KMS-11 (cell line): ENCODE measurements at regions not wholly inside any gene's neighbourhood (a gene's known extent, or its start where the extent isn't known, plus 50 kb on each side); places are given as distances from the start of the nearest gene placed in this dataset.
"Not testable (repeated sequence)": the region's sequence is repeated elsewhere in the genome, so short reads cannot be mapped to it uniquely, and the experiment has no call there.

Experiments
- H2AFZ ChIP-seq: fragments of 200-600 bp; sonication (generic); 2 replicates; pipeline ENCODE4 v1.6.1; 2016; ENCODE audit warnings: antibody characterized with exemption, mixed run types, low read depth
- H3K27ac ChIP-seq: fragments of 200-600 bp; sonication (generic); 2 replicates; pipeline ENCODE4 v1.6.1; 2016; ENCODE audit warnings: mild to moderate bottlenecking, mixed run types
- H3K27me3 ChIP-seq: fragments of 200-600 bp; sonication (generic); 2 replicates; pipeline ENCODE4 v1.6.1; 2017; ENCODE audit warnings: mild to moderate bottlenecking, low read depth, mixed run types, moderate library complexity; ENCODE audit not compliant: insufficient read depth
- H3K36me3 ChIP-seq: fragments of 200-600 bp; sonication (generic); 2 replicates; pipeline ENCODE4 v1.6.1; 2017; ENCODE audit warnings: mild to moderate bottlenecking, mixed run types; ENCODE audit not compliant: insufficient read depth
- H3K4me1 ChIP-seq: fragments of 200-600 bp; sonication (generic); 2 replicates; pipeline ENCODE4 v1.6.1; 2016; ENCODE audit warnings: mild to moderate bottlenecking, low read depth, mixed run types; ENCODE audit not compliant: poor library complexity, severe bottlenecking
- H3K4me2 ChIP-seq: fragments of 200-600 bp; sonication (generic); 2 replicates; pipeline ENCODE4 v1.7.0; 2016; ENCODE audit warnings: mild to moderate bottlenecking, mixed run types
- H3K4me3 ChIP-seq: fragments of 200-600 bp; sonication (generic); IDR thresholded peaks from 2 replicates; pipeline ENCODE4 v1.6.1; 2017; ENCODE audit warnings: low read depth, low read length, mixed read lengths; ENCODE audit not compliant: insufficient read depth
- H3K79me2 ChIP-seq: fragments of 200-600 bp; sonication (generic); 2 replicates; pipeline ENCODE4 v1.6.1; 2016; ENCODE audit warnings: low read depth, mixed run types; ENCODE audit not compliant: insufficient read depth
- H3K9ac ChIP-seq: fragments of 200-600 bp; sonication (generic); 2 replicates; pipeline ENCODE4 v1.6.1; 2016; ENCODE audit warnings: mild to moderate bottlenecking, mixed run types
- H4K20me1 ChIP-seq: fragments of 200-600 bp; sonication (generic); 2 replicates; pipeline ENCODE4 v1.6.1; 2016; ENCODE audit warnings: mild to moderate bottlenecking, mixed run types; ENCODE audit not compliant: insufficient read depth
- CTCF ChIP-seq: fragments of 200-600 bp; sonication (generic); conservative IDR thresholded peaks from 2 replicates; pipeline ENCODE4 v1.6.1; 2017; ENCODE audit warnings: low read depth, mild to moderate bottlenecking, antibody characterized with exemption, low read length, moderate library complexity, mixed read lengths

GRCh38 chr7:104956753-104957450 lies 57.1 kb upstream of the KMT2E start:
- H2AFZ ChIP-seq = peak overlapping the region; percentile 10; the same call in 1 of the 2 replicates
- no peaks in the 10 kb centered on the region for H3K27me3 ChIP-seq
- H4K20me1 ChIP-seq = no peaks in the 10 kb centered on the region
- H3K4me3 ChIP-seq = no peak overlapping the region
- TF ChIP-seq CTCF = no peak
- H3K36me3 ChIP-seq = no peaks in the 10 kb centered on the region
- peaks cover 98% of the 10 kb centered on the region for H3K4me1 ChIP-seq
- peak overlapping the region; percentile 77 for H3K4me2 ChIP-seq
- peak overlapping the region; percentile 96 for H3K27ac ChIP-seq
- H3K79me2 ChIP-seq = peaks cover 10% of the 10 kb centered on the region; the same call in 1 of the 2 replicates
- H3K9ac ChIP-seq = peak overlapping the region; percentile 76

- H3K4me2 ChIP-seq = peak overlapping the region; percentile 77
- no peak overlapping the region for H2AFZ ChIP-seq
- H3K27ac ChIP-seq = peak overlapping the region; percentile 96
- no peaks in the 10 kb centered on the region for H4K20me1 ChIP-seq
- peaks cover 9% of the 10 kb centered on the region; the same call in 1 of the 2 replicates for H3K79me2 ChIP-seq
- H3K36me3 ChIP-seq = no peaks in the 10 kb centered on the region
- peaks cover 98% of the 10 kb centered on the region for H3K4me1 ChIP-seq
- no peaks in the 10 kb centered on the region for H3K27me3 ChIP-seq
- no peak overlapping the region for H3K4me3 ChIP-seq
- TF ChIP-seq CTCF = no peak
- peak overlapping the region; percentile 76; the same call in 1 of the 2 replicates for H3K9ac ChIP-seq
Measured at GRCh38 chr7:104958371-104958865, 55.6 kb upstream of the KMT2E start.

- H3K27me3 ChIP-seq, H3K9ac ChIP-seq, H3K4me3 ChIP-seq, H3K79me2 ChIP-seq, H2AFZ ChIP-seq, H4K20me1 ChIP-seq, H3K36me3 ChIP-seq: not testable (repeated sequence)
- H3K4me2 ChIP-seq = peak overlapping the region; percentile 77; the same call in 1 of the 2 replicates
- peaks cover 98% of the 10 kb centered on the region for H3K4me1 ChIP-seq
- peak overlapping the region; percentile 96; the same call in 1 of the 2 replicates for H3K27ac ChIP-seq
Measured at GRCh38 chr7:104959483-104959882, 54.5 kb upstream of the KMT2E start.

- Histone ChIP-seq H3K4me1 (peaks cover 98% of the 10 kb centered on the region), H3K9ac (no peak overlapping the region), H3K4me2 (peak overlapping the region; percentile 97; the same call in 1 of the 2 replicates), H3K27me3 (no peaks in the 10 kb centered on the region), H3K4me3 (no peak overlapping the region), H4K20me1 (no peaks in the 10 kb centered on the region), H3K36me3 (no peaks in the 10 kb centered on the region), H3K79me2 (no peaks in the 10 kb centered on the region), H3K27ac (no peak overlapping the region; the same call in 1 of the 2 replicates), H2AFZ (no peak overlapping the region)
- no peak for TF ChIP-seq CTCF
Measured at GRCh38 chr7:104960741-104961448, 53.1 kb upstream of the KMT2E start.
